SK-N-SH (cell line): ENCODE measurements at regions not wholly inside any gene's neighbourhood (a gene's known extent, or its start where the extent isn't known, plus 50 kb on each side); places are given as distances from the start of the nearest gene placed in this dataset.

Source experiments
- CTCF ChIA-PET: fragments of 300-600, 350-600 bp; formaldehyde crosslinking; extraction: SDS; loops from one replicate; lab custom pipeline; 2021; lab: Yijun Ruan, JAX
- POLR2A ChIA-PET: fragments of 350-600 bp; sonication (Branson Sonifier 250); formaldehyde crosslinking; extraction: SDS; loops from one replicate; lab custom pipeline; 2020; ENCODE audit warnings: antibody characterized with exemption, inconsistent platforms; lab: Yijun Ruan, JAX
- DNase-seq: peaks from one replicate; pipeline ENCODE4 v3.0.0; 2012
- H2AFZ ChIP-seq: fragments of 200-600 bp; sonication (generic); 2 replicates; pipeline ENCODE4 v1.8.1; 2016; ENCODE audit warnings: antibody characterized with exemption, mild to moderate bottlenecking, low read depth
- H3F3A ChIP-seq: fragments of 200-600 bp; sonication (generic); replicated peaks from 2 replicates; pipeline ENCODE3; 2016; ENCODE audit warnings: antibody characterized with exemption, mild to moderate bottlenecking; ENCODE audit not compliant: insufficient read depth
- H3K27ac ChIP-seq, 2 experiments: fragments of 200-500 bp in 1 of 2; fragments of 200-600 bp in 1 of 2; sonication (Bioruptor generic) in 1 of 2; sonication (generic), shearing (Covaris generic) in 1 of 2; 2 replicates each; pipeline versions ENCODE4 v1.5.1 to v1.6.1; 2014 to 2016; ENCODE audit warnings: low read depth in 2 of 2, inconsistent platforms in 1 of 2, low read length in 1 of 2, mild to moderate bottlenecking in 1 of 2, mixed read lengths in 1 of 2
- H3K27me3 ChIP-seq: fragments of 200-600 bp; sonication (generic), shearing (Covaris generic); 2 replicates; pipeline ENCODE4 v1.6.1; 2016; ENCODE audit warnings: mixed run types; ENCODE audit not compliant: insufficient read depth
- H3K36me3 ChIP-seq, 2 experiments: fragments of 200-500 bp in 1 of 2; fragments of 200-600 bp in 1 of 2; sonication (Bioruptor generic) in 1 of 2; sonication (generic) in 1 of 2; replicated peaks in 1 of 2; 2 replicates each; pipeline versions ENCODE3 to v1.5.1; 2014 to 2016; ENCODE audit warnings: low read length in 1 of 2, mild to moderate bottlenecking in 1 of 2; ENCODE audit not compliant: insufficient read depth in 2 of 2, control insufficient read depth in 1 of 2
- H3K4me1 ChIP-seq, 2 experiments: fragments of 200-500 bp in 1 of 2; fragments of 200-600 bp in 1 of 2; sonication (Bioruptor generic) in 1 of 2; sonication (generic), shearing (Covaris generic) in 1 of 2; 2 replicates each; pipeline versions ENCODE4 v1.5.1 to v1.6.1; 2014 to 2016; ENCODE audit warnings: low read depth in 1 of 2, low read length in 1 of 2, mixed run types in 1 of 2; ENCODE audit not compliant: insufficient read depth in 2 of 2, control insufficient read depth in 1 of 2
- H3K4me2 ChIP-seq: fragments of 200-600 bp; sonication (generic), shearing (Covaris generic); 2 replicates; pipeline ENCODE4 v1.6.1; 2017; ENCODE audit warnings: mixed run types
- H3K4me3 ChIP-seq, 2 experiments: fragments of 200-500 bp in 1 of 2; fragments of 200-600 bp in 1 of 2; sonication (Bioruptor generic) in 1 of 2; sonication (generic), shearing (Covaris generic) in 1 of 2; 2 replicates each; pipeline versions ENCODE4 v1.5.1 to v1.8.1; 2014 to 2016; ENCODE audit warnings: low read depth in 2 of 2, inconsistent platforms in 1 of 2, low read length in 1 of 2, mild to moderate bottlenecking in 1 of 2, mixed read lengths in 1 of 2, moderate library complexity in 1 of 2
- H3K79me2 ChIP-seq: fragments of 200-600 bp; sonication (generic); 2 replicates; pipeline ENCODE4 v1.8.1; 2017; ENCODE audit warnings: mild to moderate bottlenecking; ENCODE audit not compliant: insufficient read depth
- H3K9ac ChIP-seq: fragments of 200-600 bp; sonication (generic); 2 replicates; pipeline ENCODE4 v1.6.1; 2017; ENCODE audit warnings: mixed run types
- H3K9me2 ChIP-seq: fragments of 200-600 bp; sonication (generic); 2 replicates; pipeline ENCODE4 v1.6.1; 2017; ENCODE audit warnings: mixed run types
- H3K9me3 ChIP-seq: fragments of 200-600 bp; sonication (generic); 2 replicates; pipeline ENCODE4 v1.6.1; 2017; ENCODE audit warnings: mixed run types, mild to moderate bottlenecking, moderate library complexity
- H4K20me1 ChIP-seq: fragments of 200-600 bp; sonication (generic); 2 replicates; pipeline ENCODE4 v1.6.1; 2017; ENCODE audit warnings: mild to moderate bottlenecking, mixed run types; ENCODE audit not compliant: insufficient read depth
- CHD2 ChIP-seq: fragments of 150-350 bp; IDR thresholded peaks from 2 replicates; pipeline ENCODE4 v1.6.1; 2018; ENCODE audit warnings: low read length; ENCODE audit not compliant: partially characterized antibody
- EP300 ChIP-seq, 2 experiments: IDR thresholded peaks; 2 replicates each; pipeline versions ENCODE4 v1.4.0 to v1.6.1; 2012; ENCODE audit warnings: borderline replicate concordance in 1 of 2, low read depth in 1 of 2, low read length in 1 of 2
- EZH2phosphoT487 ChIP-seq: fragments of 200-600 bp; sonication (generic); IDR thresholded peaks from 2 replicates; pipeline ENCODE4 v1.6.1; 2017; ENCODE audit warnings: low read depth, mixed run types, mild to moderate bottlenecking, antibody characterized with exemption, moderate library complexity, borderline replicate concordance
- FOXJ3 ChIP-seq: sonication (generic); formaldehyde crosslinking; IDR thresholded peaks from 2 replicates; pipeline ENCODE4 v1.5.1; 2020; ENCODE audit warnings: mild to moderate bottlenecking, missing genetic modification reagents
- FOXM1 ChIP-seq: IDR thresholded peaks from 2 replicates; pipeline ENCODE4 v1.4.0; 2012; ENCODE audit warnings: low read depth, mild to moderate bottlenecking
- JUND ChIP-seq: IDR thresholded peaks from 2 replicates; pipeline ENCODE4 v1.4.0; 2012
- MEF2A ChIP-seq: IDR thresholded peaks from 2 replicates; pipeline ENCODE4 v1.4.0; 2012; ENCODE audit warnings: low read depth, borderline replicate concordance
- NFIC ChIP-seq: IDR thresholded peaks from 2 replicates; pipeline ENCODE4 v1.4.0; 2012; ENCODE audit warnings: borderline replicate concordance
- POLR2AphosphoS5 ChIP-seq: IDR thresholded peaks from 2 replicates; pipeline ENCODE4 v1.6.1; 2012; ENCODE audit warnings: low read depth, low read length
- RAD21 ChIP-seq: IDR thresholded peaks from 2 replicates; pipeline ENCODE4 v1.6.1; 2012; ENCODE audit warnings: mild to moderate bottlenecking, low read length
- RFX5 ChIP-seq: IDR thresholded peaks from 2 replicates; pipeline ENCODE4 v1.6.1; 2012; ENCODE audit warnings: mild to moderate bottlenecking, improper control_type of control experiment, low read length
- SIN3A ChIP-seq: IDR thresholded peaks from 2 replicates; pipeline ENCODE4 v1.6.1; 2012; ENCODE audit warnings: low read depth, mild to moderate bottlenecking, low read length, moderate library complexity, borderline replicate concordance
- TEAD4 ChIP-seq: IDR thresholded peaks from 2 replicates; pipeline ENCODE4 v1.4.0; 2012; ENCODE audit warnings: mild to moderate bottlenecking, borderline replicate concordance; ENCODE audit not compliant: insufficient read depth
- WGBS: methylation state at CpG from one replicate; pipeline ENCODE4 v1.1.6; 2017; ENCODE audit warnings: low lambda C conversion rate; 5-methylcytosine and 5-hydroxymethylcytosine counted together
- TF ChIP-seq, protein P1 (sequence below): IDR thresholded peaks from 2 replicates; pipeline ENCODE4; 2012
- TF ChIP-seq, protein P2 (sequence below): IDR thresholded peaks from 2 replicates; pipeline ENCODE4 v1.4.0; 2012; ENCODE audit warnings: low read depth, borderline replicate concordance
- TF ChIP-seq, protein P3 (sequence below): fragments of 200-600 bp; sonication (generic); IDR thresholded peaks from 2 replicates; pipeline ENCODE4 v1.6.1; 2017; ENCODE audit warnings: antibody characterized with exemption, mild to moderate bottlenecking, moderate library complexity
- TF ChIP-seq, protein P4 (sequence below): fragments of 150-350 bp; IDR thresholded peaks from 2 replicates; pipeline ENCODE4 v1.6.1; 2016; ENCODE audit warnings: mild to moderate bottlenecking, low read depth, low read length
- TF ChIP-seq, protein P5 (sequence below): IDR thresholded peaks from 2 replicates; pipeline ENCODE4 v1.4.0; 2012; ENCODE audit warnings: low read depth, borderline replicate concordance

DNA sequence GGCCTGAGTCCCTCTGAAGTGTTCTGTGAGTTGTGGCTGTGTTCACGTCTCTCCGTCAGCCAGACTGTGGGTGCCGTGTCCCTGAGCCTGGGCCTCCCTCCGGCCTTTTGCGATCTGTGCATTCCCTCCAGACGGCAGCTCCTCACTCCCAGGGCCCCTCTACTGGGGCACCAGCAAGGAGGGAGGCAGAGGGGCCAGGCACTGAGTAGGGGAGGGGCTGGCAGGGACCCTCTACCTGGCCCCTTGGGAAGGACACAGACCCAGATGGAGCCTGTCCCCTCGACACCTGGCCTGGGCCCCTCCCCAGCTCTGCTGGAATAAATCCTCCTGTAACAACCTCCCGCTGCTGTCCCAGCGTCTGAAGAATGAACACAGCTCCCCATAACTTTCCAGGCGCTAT is 110.0 kb upstream of the NKX1-1 start (continued):
- TF ChIP-seq TEAD4: no peak
- TF ChIP-seq JUND: no peak
- no peak for TF ChIP-seq RFX5
- TF ChIP-seq RAD21: no peak
- TF ChIP-seq, protein P1, sequence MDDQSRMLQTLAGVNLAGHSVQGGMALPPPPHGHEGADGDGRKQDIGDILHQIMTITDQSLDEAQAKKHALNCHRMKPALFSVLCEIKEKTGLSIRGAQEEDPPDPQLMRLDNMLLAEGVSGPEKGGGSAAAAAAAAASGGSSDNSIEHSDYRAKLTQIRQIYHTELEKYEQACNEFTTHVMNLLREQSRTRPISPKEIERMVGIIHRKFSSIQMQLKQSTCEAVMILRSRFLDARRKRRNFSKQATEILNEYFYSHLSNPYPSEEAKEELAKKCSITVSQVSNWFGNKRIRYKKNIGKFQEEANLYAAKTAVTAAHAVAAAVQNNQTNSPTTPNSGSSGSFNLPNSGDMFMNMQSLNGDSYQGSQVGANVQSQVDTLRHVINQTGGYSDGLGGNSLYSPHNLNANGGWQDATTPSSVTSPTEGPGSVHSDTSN: no peak
- TF ChIP-seq POLR2AphosphoS5: no peak

DNA sequence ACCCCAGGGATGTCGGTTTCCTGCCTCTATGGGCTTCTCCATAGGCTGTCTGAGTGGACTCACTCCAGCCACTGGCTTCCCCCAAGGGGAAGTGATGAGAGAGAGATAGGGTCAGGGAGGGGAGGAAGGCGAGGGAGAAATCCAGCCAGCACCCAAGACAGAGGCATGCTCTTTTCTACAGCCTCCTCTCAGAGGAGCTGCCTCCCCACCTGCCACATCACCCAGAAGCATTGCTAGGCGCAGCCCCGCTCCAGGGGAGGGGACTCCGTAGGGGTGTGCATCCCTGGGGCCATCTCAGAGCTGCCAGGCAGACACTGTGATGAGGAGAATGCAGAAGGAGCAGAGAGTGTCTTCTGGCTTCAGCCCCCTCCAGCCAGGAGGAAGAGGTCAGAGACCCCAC is 109.5 kb upstream of the NKX1-1 start:
- CTCF ChIA-PET: interaction anchor here (1.2 kb wide), 1 partner anchor 160 kb away, joined by 6 read pairs; no protein-coding TSS in a partner anchor
- Histone ChIP-seq H3K27ac (no peak overlapping the region), H3K4me1 (no peaks in the 10 kb centered on the region; a peak in 1 of 4 replicates), H3K36me3 (no peaks in the 10 kb centered on the region), H2AFZ (no peak overlapping the region), H3F3A (no peaks in the 10 kb centered on the region), H4K20me1 (no peaks in the 10 kb centered on the region), H3K4me2 (no peak overlapping the region), H3K9me3 (no peaks in the 10 kb centered on the region), H3K4me3 (no peak overlapping the region), H3K27me3 (peaks cover 59% of the 10 kb centered on the region), H3K79me2 (no peaks in the 10 kb centered on the region), H3K9ac (no peak overlapping the region), H3K9me2 (no peaks in the 10 kb centered on the region)
- 24% methylated on average over 3 of the region's 5 CpGs for WGBS
- TF ChIP-seq MEF2A (no peak), EP300 (IDR thresholded peaks at IDR 0.05; ENCODE audit: borderline replicate concordance in 1 of 2, low read depth in 1 of 2, low read length in 1 of 2) (no peak), TEAD4 (no peak), EZH2phosphoT487 (no peak), RFX5 (no peak), FOXJ3 (CRISPR knock-in tag) (no peak)
- TF ChIP-seq, protein P2, sequence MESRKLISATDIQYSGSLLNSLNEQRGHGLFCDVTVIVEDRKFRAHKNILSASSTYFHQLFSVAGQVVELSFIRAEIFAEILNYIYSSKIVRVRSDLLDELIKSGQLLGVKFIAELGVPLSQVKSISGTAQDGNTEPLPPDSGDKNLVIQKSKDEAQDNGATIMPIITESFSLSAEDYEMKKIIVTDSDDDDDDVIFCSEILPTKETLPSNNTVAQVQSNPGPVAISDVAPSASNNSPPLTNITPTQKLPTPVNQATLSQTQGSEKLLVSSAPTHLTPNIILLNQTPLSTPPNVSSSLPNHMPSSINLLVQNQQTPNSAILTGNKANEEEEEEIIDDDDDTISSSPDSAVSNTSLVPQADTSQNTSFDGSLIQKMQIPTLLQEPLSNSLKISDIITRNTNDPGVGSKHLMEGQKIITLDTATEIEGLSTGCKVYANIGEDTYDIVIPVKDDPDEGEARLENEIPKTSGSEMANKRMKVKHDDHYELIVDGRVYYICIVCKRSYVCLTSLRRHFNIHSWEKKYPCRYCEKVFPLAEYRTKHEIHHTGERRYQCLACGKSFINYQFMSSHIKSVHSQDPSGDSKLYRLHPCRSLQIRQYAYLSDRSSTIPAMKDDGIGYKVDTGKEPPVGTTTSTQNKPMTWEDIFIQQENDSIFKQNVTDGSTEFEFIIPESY: no peak
- DNase-seq: no peak
- POLR2A ChIA-PET: no interaction called here

DNA sequence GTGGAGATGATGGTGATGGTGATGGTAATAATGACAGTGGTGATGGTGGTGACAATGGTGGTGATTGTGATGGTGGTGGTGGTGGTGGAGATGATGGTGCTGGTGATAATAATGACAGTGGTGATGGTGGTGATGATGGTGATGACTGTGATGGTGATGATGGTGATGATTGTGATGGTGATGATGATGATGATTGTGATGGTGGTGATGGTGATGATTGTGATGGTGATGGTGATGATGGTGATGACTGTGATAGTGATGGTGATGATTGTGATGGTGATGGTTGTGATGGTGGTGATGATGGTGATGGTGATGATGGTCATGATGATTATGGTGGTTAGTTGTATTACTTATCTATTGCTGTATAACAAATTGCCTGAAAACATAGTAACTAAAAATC is 108.9 kb upstream of the NKX1-1 start:
- no peaks in the 10 kb centered on the region for H3F3A ChIP-seq
- H2AFZ ChIP-seq: no peak overlapping the region
- no peaks in the 10 kb centered on the region; a peak in 1 of 4 replicates for H3K4me1 ChIP-seq
- no peaks in the 10 kb centered on the region for H3K79me2 ChIP-seq
- no peak for DNase-seq
- H3K4me3 ChIP-seq: no peak overlapping the region
- TF ChIP-seq RFX5 (no peak), MEF2A (no peak), NFIC (no peak), POLR2AphosphoS5 (no peak), FOXM1 (no peak), TEAD4 (no peak), EP300 (IDR thresholded peaks at IDR 0.05; ENCODE audit: borderline replicate concordance in 1 of 2, low read depth in 1 of 2, low read length in 1 of 2) (no peak), CHD2 (no peak), SIN3A (no peak)
- TF ChIP-seq, protein P3, sequence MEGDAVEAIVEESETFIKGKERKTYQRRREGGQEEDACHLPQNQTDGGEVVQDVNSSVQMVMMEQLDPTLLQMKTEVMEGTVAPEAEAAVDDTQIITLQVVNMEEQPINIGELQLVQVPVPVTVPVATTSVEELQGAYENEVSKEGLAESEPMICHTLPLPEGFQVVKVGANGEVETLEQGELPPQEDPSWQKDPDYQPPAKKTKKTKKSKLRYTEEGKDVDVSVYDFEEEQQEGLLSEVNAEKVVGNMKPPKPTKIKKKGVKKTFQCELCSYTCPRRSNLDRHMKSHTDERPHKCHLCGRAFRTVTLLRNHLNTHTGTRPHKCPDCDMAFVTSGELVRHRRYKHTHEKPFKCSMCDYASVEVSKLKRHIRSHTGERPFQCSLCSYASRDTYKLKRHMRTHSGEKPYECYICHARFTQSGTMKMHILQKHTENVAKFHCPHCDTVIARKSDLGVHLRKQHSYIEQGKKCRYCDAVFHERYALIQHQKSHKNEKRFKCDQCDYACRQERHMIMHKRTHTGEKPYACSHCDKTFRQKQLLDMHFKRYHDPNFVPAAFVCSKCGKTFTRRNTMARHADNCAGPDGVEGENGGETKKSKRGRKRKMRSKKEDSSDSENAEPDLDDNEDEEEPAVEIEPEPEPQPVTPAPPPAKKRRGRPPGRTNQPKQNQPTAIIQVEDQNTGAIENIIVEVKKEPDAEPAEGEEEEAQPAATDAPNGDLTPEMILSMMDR: no peak
- TF ChIP-seq, protein P4, sequence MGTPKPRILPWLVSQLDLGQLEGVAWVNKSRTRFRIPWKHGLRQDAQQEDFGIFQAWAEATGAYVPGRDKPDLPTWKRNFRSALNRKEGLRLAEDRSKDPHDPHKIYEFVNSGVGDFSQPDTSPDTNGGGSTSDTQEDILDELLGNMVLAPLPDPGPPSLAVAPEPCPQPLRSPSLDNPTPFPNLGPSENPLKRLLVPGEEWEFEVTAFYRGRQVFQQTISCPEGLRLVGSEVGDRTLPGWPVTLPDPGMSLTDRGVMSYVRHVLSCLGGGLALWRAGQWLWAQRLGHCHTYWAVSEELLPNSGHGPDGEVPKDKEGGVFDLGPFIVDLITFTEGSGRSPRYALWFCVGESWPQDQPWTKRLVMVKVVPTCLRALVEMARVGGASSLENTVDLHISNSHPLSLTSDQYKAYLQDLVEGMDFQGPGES: no peak
- TF ChIP-seq, protein P5, sequence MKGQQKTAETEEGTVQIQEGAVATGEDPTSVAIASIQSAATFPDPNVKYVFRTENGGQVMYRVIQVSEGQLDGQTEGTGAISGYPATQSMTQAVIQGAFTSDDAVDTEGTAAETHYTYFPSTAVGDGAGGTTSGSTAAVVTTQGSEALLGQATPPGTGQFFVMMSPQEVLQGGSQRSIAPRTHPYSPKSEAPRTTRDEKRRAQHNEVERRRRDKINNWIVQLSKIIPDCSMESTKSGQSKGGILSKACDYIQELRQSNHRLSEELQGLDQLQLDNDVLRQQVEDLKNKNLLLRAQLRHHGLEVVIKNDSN: no peak
- ChIA-PET POLR2A (no interaction called here), CTCF (no interaction called here)
- no peaks in the 10 kb centered on the region for H3K9me3 ChIP-seq
- H3K27ac ChIP-seq: no peak overlapping the region
- H4K20me1 ChIP-seq: no peaks in the 10 kb centered on the region
- H3K27me3 ChIP-seq: peaks cover 56% of the 10 kb centered on the region
- H3K9me2 ChIP-seq: no peaks in the 10 kb centered on the region
- no peak overlapping the region for H3K4me2 ChIP-seq
- no peak overlapping the region for H3K9ac ChIP-seq
- no peaks in the 10 kb centered on the region for H3K36me3 ChIP-seq
